ENCODE measurements at regions not wholly inside any gene's neighbourhood (a gene's known extent, or its start where the extent isn't known, plus 50 kb on each side); places are given as distances from the start of the nearest gene placed in this dataset.

GRCh38 chr4:152209772-152210493, 326.0 kb downstream of the FBXW7 start:
- TF ChIP-seq POLR2AphosphoS5 (IDR thresholded peaks at IDR 0.05; ENCODE audit: low read depth, low read length) (no peak), POLR2A (IDR thresholded peaks at IDR 0.05; ENCODE audit: low read depth, low read length) (no peak)

Data from GM12891 (cell line).